ENCODE measurements at regions not wholly inside any gene's neighbourhood (a gene's known extent, or its start where the extent isn't known, plus 50 kb on each side); places are given as distances from the start of the nearest gene placed in this dataset.

GRCh38 chr6:10331334-10331968 lies 83.4 kb downstream of the TFAP2A start:
- TF ChIP-seq, protein P1, sequence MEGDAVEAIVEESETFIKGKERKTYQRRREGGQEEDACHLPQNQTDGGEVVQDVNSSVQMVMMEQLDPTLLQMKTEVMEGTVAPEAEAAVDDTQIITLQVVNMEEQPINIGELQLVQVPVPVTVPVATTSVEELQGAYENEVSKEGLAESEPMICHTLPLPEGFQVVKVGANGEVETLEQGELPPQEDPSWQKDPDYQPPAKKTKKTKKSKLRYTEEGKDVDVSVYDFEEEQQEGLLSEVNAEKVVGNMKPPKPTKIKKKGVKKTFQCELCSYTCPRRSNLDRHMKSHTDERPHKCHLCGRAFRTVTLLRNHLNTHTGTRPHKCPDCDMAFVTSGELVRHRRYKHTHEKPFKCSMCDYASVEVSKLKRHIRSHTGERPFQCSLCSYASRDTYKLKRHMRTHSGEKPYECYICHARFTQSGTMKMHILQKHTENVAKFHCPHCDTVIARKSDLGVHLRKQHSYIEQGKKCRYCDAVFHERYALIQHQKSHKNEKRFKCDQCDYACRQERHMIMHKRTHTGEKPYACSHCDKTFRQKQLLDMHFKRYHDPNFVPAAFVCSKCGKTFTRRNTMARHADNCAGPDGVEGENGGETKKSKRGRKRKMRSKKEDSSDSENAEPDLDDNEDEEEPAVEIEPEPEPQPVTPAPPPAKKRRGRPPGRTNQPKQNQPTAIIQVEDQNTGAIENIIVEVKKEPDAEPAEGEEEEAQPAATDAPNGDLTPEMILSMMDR (IDR thresholded peaks at IDR 0.05) = no peak
- TF ChIP-seq POLR2A (IDR thresholded peaks at IDR 0.05) = no peak
